ENCODE measurements at regions not wholly inside any gene's neighbourhood (a gene's known extent, or its start where the extent isn't known, plus 50 kb on each side); places are given as distances from the start of the nearest gene placed in this dataset.
"Not testable (repeated sequence)": the region's sequence is repeated elsewhere in the genome, so short reads cannot be mapped to it uniquely, and the experiment has no call there.

DNA sequence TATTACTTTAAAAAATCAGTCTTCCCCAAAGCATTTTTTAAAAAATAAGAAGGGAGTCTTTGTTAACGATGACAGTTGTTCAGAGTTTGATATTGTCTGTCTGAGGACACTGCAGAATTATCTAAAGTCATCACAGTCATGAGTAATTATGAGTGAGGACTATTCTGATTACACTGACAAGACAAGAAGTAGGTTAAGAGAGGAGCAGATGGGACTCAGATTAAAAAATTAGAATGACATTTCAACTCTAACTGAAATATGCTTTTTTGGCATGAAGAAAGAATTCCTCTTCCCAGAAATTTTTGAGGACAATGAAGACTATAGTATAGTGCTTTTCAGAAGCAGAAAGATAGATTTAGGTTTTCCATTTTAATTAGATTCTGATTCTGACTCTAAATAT is 456.5 kb downstream of the EPHA7 start:
- Histone ChIP-seq H3K36me3 (ENCODE audit: control insufficient read depth, insufficient read depth, low read length) (no peaks in the 10 kb centered on the region), H3K27me3 (ENCODE audit: control insufficient read depth, insufficient read depth, low read length) (no peaks in the 10 kb centered on the region), H3K9me3 (ENCODE audit: control insufficient read depth, insufficient read depth, low read length) (no peaks in the 10 kb centered on the region; the same call in 1 of the 2 replicates), H3K4me1 (ENCODE audit: control insufficient read depth, insufficient read depth, low read length) (no peaks in the 10 kb centered on the region), H3K27ac (ENCODE audit: low read length) (no peak overlapping the region), H3K4me3 (ENCODE audit: low read length) (no peak overlapping the region)
- DNase-seq (ENCODE audit: low read depth, low spot score) = no peak
- no CpG with 5 or more reads among the region's 1 CpG for WGBS (ENCODE audit: insufficient coverage, insufficient read length)

DNA sequence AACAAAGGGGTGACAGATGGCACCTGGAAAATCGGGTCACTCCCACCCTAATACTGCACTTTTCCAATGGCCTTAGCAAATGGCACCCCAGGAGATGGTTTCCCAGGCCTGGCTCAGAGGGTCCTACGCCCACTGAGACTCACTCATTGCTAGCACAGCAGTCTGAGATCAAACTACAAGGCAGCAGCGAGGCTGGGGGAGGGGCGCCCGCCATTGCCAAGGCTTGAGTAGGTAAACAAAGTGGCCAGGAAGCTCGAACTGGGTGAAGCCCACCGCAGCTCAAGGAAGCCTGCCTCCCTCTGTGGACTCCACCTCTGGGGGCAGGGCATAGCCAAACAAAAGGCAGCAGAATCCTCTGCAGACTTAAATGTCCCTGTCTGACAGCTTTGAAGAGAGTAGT is 467.2 kb downstream of the EPHA7 start:
- H3K4me3 ChIP-seq (ENCODE audit: low read length); H3K9me3 ChIP-seq (ENCODE audit: control insufficient read depth, insufficient read depth, low read length); H3K27ac ChIP-seq (ENCODE audit: low read length); H3K36me3 ChIP-seq (ENCODE audit: control insufficient read depth, insufficient read depth, low read length); DNase-seq (ENCODE audit: low read depth, low spot score); H3K27me3 ChIP-seq (ENCODE audit: control insufficient read depth, insufficient read depth, low read length); H3K4me1 ChIP-seq (ENCODE audit: control insufficient read depth, insufficient read depth, low read length): not testable (repeated sequence)
- no CpG with 5 or more reads among the region's 7 CpGs for WGBS (ENCODE audit: insufficient coverage, insufficient read length)

- Histone ChIP-seq H3K36me3 (ENCODE audit: control insufficient read depth, insufficient read depth, low read length) (no peaks in the 10 kb centered on the region), H3K9me3 (ENCODE audit: control insufficient read depth, insufficient read depth, low read length) (no peaks in the 10 kb centered on the region), H3K27ac (ENCODE audit: low read length) (no peak overlapping the region), H3K4me1 (ENCODE audit: control insufficient read depth, insufficient read depth, low read length) (no peaks in the 10 kb centered on the region), H3K4me3 (ENCODE audit: low read length) (no peak overlapping the region), H3K27me3 (ENCODE audit: control insufficient read depth, insufficient read depth, low read length) (no peaks in the 10 kb centered on the region)
- no CpG with 5 or more reads among the region's 3 CpGs for WGBS (ENCODE audit: insufficient coverage, insufficient read length)
- no peak for DNase-seq (ENCODE audit: low read depth, low spot score)
Measured at GRCh38 chr6:92945799-92946198, 473.6 kb downstream of the EPHA7 start.

GRCh38 chr6:92944132-92944531 is 475.2 kb downstream of the EPHA7 start:
- Histone ChIP-seq H3K27me3 (ENCODE audit: control insufficient read depth, insufficient read depth, low read length) (no peaks in the 10 kb centered on the region), H3K9me3 (ENCODE audit: control insufficient read depth, insufficient read depth, low read length) (no peaks in the 10 kb centered on the region), H3K27ac (ENCODE audit: low read length) (no peak overlapping the region), H3K4me3 (ENCODE audit: low read length) (no peak overlapping the region), H3K4me1 (ENCODE audit: control insufficient read depth, insufficient read depth, low read length) (no peaks in the 10 kb centered on the region), H3K36me3 (ENCODE audit: control insufficient read depth, insufficient read depth, low read length) (no peaks in the 10 kb centered on the region)
- WGBS (ENCODE audit: insufficient coverage, insufficient read length) = no CpG with 5 or more reads among the region's 1 CpG
- no peak for DNase-seq (ENCODE audit: low read depth, low spot score)

- no peak for DNase-seq (ENCODE audit: low read depth, low spot score)
- no peaks in the 10 kb centered on the region for H3K27me3 ChIP-seq (ENCODE audit: control insufficient read depth, insufficient read depth, low read length)
- H3K27ac ChIP-seq (ENCODE audit: low read length) = no peak overlapping the region
- H3K4me3 ChIP-seq (ENCODE audit: low read length) = no peak overlapping the region
- no peaks in the 10 kb centered on the region for H3K4me1 ChIP-seq (ENCODE audit: control insufficient read depth, insufficient read depth, low read length)
- no peaks in the 10 kb centered on the region for H3K36me3 ChIP-seq (ENCODE audit: control insufficient read depth, insufficient read depth, low read length)
- H3K9me3 ChIP-seq (ENCODE audit: control insufficient read depth, insufficient read depth, low read length) = no peaks in the 10 kb centered on the region
Measured at GRCh38 chr6:92942549-92942948, 476.8 kb downstream of the EPHA7 start.

GRCh38 chr6:92934625-92935024 is 484.7 kb downstream of the EPHA7 start:
- Histone ChIP-seq H3K4me3 (ENCODE audit: low read length) (no peak overlapping the region), H3K27ac (ENCODE audit: low read length) (no peak overlapping the region), H3K4me1 (ENCODE audit: control insufficient read depth, insufficient read depth, low read length) (no peaks in the 10 kb centered on the region), H3K9me3 (ENCODE audit: control insufficient read depth, insufficient read depth, low read length) (no peaks in the 10 kb centered on the region), H3K36me3 (ENCODE audit: control insufficient read depth, insufficient read depth, low read length) (no peaks in the 10 kb centered on the region), H3K27me3 (ENCODE audit: control insufficient read depth, insufficient read depth, low read length) (no peaks in the 10 kb centered on the region)
- WGBS (ENCODE audit: insufficient coverage, insufficient read length) = no CpG with 5 or more reads among the region's 1 CpG
- DNase-seq (ENCODE audit: low read depth, low spot score) = no peak

DNA sequence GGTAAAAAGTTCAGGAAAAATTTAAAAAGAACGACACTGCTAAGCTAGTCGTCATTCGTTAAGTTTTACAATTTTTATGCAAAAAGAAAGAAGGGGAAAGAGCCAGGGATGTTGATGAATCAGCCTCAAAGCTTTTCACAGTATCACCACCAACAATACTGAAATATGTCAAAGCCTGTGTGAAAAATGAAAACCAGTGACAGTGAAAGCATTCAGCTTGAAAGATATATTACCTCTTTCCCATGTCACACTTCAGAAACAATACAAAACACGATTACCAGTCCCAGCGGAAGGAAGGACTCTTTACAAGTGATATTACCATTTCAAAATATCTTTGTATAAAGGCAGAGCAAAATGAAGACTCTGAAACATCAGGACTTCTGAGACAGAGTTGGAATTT is 489.2 kb downstream of the EPHA7 start:
- H3K9me3 ChIP-seq (ENCODE audit: control insufficient read depth, insufficient read depth, low read length) = no peaks in the 10 kb centered on the region
- H3K27me3 ChIP-seq (ENCODE audit: control insufficient read depth, insufficient read depth, low read length) = no peaks in the 10 kb centered on the region
- no peak overlapping the region for H3K4me3 ChIP-seq (ENCODE audit: low read length)
- no CpG with 5 or more reads among the region's 5 CpGs for WGBS (ENCODE audit: insufficient coverage, insufficient read length)
- no peaks in the 10 kb centered on the region for H3K4me1 ChIP-seq (ENCODE audit: control insufficient read depth, insufficient read depth, low read length)
- no peak overlapping the region for H3K27ac ChIP-seq (ENCODE audit: low read length)
- no peak for DNase-seq (ENCODE audit: low read depth, low spot score)
- H3K36me3 ChIP-seq (ENCODE audit: control insufficient read depth, insufficient read depth, low read length) = no peaks in the 10 kb centered on the region

GRCh38 chr6:92922216-92922806 is 497.0 kb downstream of the EPHA7 start:
- no peaks in the 10 kb centered on the region for H3K36me3 ChIP-seq (ENCODE audit: control insufficient read depth, insufficient read depth, low read length)
- no peaks in the 10 kb centered on the region for H3K9me3 ChIP-seq (ENCODE audit: control insufficient read depth, insufficient read depth, low read length)
- no peak overlapping the region for H3K4me3 ChIP-seq (ENCODE audit: low read length)
- H3K27me3 ChIP-seq (ENCODE audit: control insufficient read depth, insufficient read depth, low read length) = no peaks in the 10 kb centered on the region
- WGBS (ENCODE audit: insufficient coverage, insufficient read length) = no CpG with 5 or more reads among the region's 5 CpGs
- H3K27ac ChIP-seq (ENCODE audit: low read length) = no peak overlapping the region
- no peak for DNase-seq (ENCODE audit: low read depth, low spot score)
- no peaks in the 10 kb centered on the region for H3K4me1 ChIP-seq (ENCODE audit: control insufficient read depth, insufficient read depth, low read length)

DNA sequence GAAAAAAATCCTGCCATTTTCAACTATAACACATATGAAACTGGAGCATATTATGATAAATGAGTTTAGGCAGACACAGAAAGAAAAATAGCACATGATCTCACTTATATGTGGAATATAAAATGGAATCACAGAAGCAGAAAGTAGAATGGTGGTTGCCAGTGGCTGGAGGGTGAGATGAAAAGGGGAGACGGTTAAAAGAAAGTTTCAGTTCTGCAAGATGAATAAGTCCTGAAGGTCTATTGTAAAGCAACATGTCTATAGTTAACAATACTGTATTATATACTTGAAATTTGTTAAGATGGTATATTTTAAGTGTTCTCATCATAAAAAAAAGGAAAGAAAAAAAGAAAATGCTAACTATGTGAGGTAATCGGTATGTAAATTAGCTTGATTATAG is 503.9 kb downstream of the EPHA7 start:
- no peak for DNase-seq (ENCODE audit: low read depth, low spot score)
- Histone ChIP-seq H3K36me3 (ENCODE audit: control insufficient read depth, insufficient read depth, low read length) (no peaks in the 10 kb centered on the region), H3K4me3 (ENCODE audit: low read length) (no peak overlapping the region), H3K4me1 (ENCODE audit: control insufficient read depth, insufficient read depth, low read length) (no peaks in the 10 kb centered on the region), H3K27ac (ENCODE audit: low read length) (no peak overlapping the region), H3K27me3 (ENCODE audit: control insufficient read depth, insufficient read depth, low read length) (no peaks in the 10 kb centered on the region), H3K9me3 (ENCODE audit: control insufficient read depth, insufficient read depth, low read length) (no peaks in the 10 kb centered on the region)
- WGBS (ENCODE audit: insufficient coverage, insufficient read length) = no CpG with 5 or more reads among the region's 2 CpGs

- Histone ChIP-seq H3K27me3 (ENCODE audit: control insufficient read depth, insufficient read depth, low read length) (no peaks in the 10 kb centered on the region), H3K27ac (ENCODE audit: low read length) (no peak overlapping the region), H3K36me3 (ENCODE audit: control insufficient read depth, insufficient read depth, low read length) (no peaks in the 10 kb centered on the region), H3K9me3 (ENCODE audit: control insufficient read depth, insufficient read depth, low read length) (no peaks in the 10 kb centered on the region), H3K4me1 (ENCODE audit: control insufficient read depth, insufficient read depth, low read length) (no peaks in the 10 kb centered on the region), H3K4me3 (ENCODE audit: low read length) (no peak overlapping the region)
- DNase-seq (ENCODE audit: low read depth, low spot score) = no peak
- no CpG with 5 or more reads among the region's 1 CpG for WGBS (ENCODE audit: insufficient coverage, insufficient read length)
Measured at GRCh38 chr6:92911301-92911700, 508.1 kb downstream of the EPHA7 start.

DNA sequence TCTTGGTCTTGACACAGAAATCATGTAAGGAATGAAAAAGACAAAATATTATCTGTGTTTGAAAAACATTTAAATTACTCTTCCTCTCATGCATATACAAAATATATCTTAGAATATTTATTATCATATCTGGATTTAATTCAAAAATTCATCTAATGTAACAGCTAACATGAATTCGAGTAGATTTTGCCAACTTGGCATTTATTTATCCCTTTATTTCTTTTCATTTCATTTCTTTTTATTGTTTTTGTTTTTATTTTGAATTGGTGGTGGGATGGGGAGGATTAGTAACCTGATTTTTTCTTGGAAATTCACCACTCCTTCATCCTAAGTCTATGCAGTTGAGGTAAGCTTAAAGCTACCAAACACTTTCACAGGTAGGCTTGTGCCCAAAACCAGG is 508.7 kb downstream of the EPHA7 start:
- no peak overlapping the region for H3K4me3 ChIP-seq (ENCODE audit: low read length)
- H3K27me3 ChIP-seq (ENCODE audit: control insufficient read depth, insufficient read depth, low read length) = no peaks in the 10 kb centered on the region
- no peaks in the 10 kb centered on the region for H3K36me3 ChIP-seq (ENCODE audit: control insufficient read depth, insufficient read depth, low read length)
- no peaks in the 10 kb centered on the region for H3K4me1 ChIP-seq (ENCODE audit: control insufficient read depth, insufficient read depth, low read length)
- no peak for DNase-seq (ENCODE audit: low read depth, low spot score)
- H3K9me3 ChIP-seq (ENCODE audit: control insufficient read depth, insufficient read depth, low read length) = no peaks in the 10 kb centered on the region
- no CpG with 5 or more reads among the region's 1 CpG for WGBS (ENCODE audit: insufficient coverage, insufficient read length)
- no peak overlapping the region for H3K27ac ChIP-seq (ENCODE audit: low read length)

Data from iPS DF 6.9 (cell line).